HG03139 (cell line): ENCODE measurements at regions not wholly inside any gene's neighbourhood (a gene's known extent, or its start where the extent isn't known, plus 50 kb on each side); places are given as distances from the start of the nearest gene placed in this dataset.

Experiments
- ATAC-seq: cut with Tn5 transposase; IDR thresholded peaks from one replicate; pipeline ENCODE4 v1.9.1; 2021; ENCODE audit not compliant: unreplicated experiment

DNA sequence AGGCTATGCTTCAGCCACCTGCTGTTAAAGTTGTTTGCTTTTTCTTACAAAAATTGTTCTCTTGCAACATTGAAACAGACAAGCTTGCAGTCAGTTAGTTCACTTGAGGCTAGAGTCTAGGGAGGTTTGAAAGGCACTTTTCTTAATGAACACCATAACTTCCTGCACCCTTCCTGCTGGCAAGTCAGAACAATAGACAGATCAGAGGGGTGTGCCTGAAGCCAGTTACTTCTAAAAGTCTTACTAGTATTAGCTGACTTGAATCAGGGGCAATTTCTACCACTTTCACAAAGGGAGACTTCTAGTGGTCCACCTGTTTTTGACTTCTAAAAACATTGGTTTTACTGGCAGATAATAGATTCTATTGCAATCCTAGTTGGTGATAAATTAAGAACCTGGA, 367.4 kb upstream of the CDH20 start:
- no peak for ATAC-seq

DNA sequence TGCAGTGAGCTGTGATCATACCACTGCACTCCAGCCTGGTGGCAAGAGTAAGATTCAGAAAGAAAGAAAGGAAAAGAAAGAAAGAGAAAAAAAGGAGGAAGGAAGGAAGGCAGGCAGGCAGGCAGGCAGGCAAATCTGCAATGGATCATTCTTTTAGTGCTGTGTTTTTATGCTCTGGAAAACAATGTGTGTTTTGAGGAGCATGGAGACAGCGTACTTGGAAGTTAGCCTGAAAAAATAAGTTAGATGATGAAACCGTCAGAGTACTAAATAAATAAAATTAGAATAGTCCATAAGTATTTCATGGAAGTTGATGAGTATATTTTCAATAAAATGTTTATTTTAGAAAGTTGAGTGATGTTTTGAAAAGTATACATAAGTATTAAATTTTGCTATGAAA, 366.4 kb upstream of the CDH20 start:
- ATAC-seq: no peak

DNA sequence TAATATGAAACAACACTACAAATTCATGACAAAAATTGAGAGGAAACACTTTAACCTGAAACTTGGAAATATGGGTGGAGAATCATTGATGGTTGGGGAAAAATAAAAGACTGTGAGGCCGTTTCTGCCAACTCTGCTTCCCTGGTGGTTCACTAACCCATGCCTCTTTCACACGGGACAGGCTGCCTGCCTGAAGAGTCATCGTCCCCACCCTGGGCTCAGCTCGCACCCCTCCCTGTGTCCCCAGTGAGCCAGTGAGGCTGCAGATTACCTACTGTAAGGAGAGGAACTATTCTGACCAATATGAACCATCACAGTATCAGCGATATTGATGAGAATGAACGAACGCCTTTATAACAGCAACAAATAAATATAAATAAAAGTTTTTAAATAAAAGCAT, 357.8 kb upstream of the CDH20 start:
- no peak for ATAC-seq

DNA sequence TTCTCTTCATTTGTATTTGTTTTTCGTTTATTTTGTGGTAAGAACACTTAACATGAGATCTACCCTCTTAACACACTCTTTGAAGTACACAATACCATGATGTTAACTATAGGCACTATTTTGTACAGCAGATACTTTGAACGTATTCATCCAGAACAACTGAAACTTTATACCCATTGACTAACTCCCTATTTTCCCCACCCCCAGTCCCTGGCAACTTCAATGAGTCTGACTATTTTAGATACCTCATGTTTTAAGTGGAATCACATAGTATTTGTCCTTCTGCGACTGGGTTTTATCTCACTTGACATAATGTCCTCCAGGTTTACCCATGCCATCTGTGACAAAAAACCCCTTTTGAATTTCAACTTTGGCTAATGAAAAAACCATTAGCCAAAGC, 356.3 kb upstream of the CDH20 start:
- ATAC-seq: no peak

DNA sequence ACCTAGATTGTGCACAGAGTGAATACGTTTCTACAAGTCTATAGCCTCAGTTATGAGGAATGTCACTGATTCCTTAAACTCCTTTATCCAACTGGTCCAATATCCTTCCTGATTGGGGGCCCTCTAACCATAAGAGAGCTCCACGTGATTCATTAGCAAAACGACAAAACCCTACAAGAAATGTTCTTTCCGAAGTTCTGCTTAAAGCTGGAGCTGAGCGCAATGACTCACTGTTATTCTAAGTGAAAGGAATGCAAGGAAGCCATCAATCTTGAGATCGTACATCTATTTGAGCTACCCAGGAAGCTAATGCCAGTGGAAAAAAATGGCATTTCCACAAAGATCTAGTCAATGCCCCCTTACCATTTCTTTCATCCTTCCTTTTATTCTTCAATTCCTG, 354.9 kb upstream of the CDH20 start:
- ATAC-seq: no peak

DNA sequence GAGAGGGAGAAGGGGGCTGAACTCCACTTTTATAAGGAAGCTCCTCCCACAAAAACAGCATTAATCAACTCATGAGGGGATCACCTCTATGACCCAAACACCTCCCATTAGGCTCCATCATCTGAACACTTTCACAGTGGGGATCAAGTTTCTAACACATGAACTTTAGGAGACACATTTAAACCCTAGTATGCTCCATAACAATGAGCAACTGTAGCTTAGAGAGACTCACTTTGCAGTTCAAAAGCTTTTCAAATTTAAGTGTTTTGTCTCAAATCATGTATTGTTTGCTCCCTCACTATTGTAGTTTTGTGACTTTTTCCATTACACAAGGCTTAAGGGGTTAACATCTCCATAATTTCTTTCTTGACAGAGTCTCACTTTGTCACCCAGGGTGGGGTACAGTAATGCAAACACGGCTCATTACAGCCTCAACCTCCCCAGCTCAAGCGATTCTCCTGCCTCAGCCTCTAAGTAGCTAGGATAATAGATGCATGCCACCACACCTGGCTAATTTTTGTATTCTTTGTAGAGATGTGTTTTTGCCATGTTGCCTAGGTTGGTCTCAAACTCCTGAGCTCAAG, 352.7 kb upstream of the CDH20 start:
- ATAC-seq: no peak

DNA sequence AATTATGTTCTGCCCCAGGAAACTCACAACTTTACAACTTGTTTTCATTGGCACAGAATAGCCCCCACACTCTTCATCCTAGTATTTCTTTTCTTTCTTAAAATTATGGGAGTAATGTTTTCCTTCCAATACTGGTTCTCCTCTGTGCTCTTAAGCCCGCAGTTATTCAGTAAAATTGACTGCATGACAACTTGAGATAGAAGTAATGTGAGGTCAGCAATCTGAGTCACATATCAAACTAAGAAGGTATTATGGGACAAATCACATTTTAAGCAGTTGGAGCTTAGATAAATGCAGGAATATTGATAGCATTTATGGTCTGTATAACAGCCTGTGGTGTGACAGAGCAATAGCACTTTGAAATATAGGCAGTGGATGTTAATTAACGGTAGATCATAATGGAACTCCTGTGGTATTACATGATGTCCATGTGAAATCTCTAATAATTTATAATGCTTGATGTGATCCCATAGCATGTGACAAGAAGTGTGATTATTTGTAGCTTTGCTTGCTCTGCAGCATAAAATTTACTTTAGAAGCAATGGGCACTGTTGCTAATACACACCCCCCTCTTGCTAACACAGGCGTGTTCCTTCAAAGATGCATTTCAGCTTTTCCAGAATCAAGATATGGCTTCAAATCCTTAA, 351.4 kb upstream of the CDH20 start:
- no peak for ATAC-seq

DNA sequence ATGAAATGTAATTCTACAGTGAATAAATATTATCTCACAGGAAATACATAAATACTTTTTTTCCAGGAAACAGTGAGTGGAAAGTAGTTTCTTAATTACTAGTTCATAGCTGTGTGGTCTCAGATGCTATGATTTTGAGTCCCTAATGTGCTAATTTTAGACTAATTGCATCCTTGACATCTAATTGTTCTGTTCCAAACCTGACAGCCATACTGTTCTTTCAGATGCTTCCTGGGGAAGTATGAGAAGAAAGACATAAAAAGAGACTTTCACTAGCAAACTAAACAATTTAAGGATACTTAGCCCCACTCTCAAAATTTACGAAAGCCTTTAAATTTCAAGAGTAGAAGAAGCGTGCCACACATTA, 350.9 kb upstream of the CDH20 start:
- ATAC-seq: no peak

DNA sequence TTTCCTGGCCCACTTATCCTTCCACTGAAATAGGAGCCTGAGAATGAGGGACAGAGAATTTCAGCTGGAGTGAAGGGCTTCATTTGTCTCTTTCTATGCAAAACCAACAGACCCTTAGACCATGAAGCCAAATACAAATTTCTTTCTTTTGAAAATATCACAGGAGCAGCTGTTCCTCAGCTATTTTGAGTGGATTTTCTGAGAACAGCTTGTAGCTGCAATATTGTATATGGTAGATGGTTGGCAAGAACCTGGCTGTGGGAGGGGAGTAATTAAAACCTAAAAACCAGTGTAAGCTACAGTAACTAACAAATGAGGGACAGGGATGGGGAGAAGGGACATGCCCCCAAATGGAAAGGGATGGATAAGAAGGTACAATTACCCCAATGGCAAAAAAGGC, 350.3 kb upstream of the CDH20 start:
- ATAC-seq: no peak

DNA sequence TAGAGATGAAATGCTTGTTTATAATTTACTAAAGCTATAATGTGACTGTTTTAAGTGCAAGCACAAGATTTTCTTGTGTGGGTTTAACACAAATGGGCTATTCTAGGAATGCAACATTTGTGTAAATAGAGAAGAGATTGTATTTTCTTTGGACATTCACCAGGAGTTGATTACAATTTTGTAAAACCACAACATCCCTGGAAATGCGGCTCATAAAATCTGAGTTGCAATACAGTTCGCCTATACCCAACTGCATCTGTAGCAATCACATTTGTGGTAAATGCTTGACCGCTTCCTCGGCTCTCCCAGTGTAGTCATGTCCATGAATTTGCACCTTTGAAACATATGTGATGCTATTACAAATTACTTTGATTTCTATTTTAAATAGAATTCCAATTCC, 348.7 kb upstream of the CDH20 start:
- no peak for ATAC-seq

DNA sequence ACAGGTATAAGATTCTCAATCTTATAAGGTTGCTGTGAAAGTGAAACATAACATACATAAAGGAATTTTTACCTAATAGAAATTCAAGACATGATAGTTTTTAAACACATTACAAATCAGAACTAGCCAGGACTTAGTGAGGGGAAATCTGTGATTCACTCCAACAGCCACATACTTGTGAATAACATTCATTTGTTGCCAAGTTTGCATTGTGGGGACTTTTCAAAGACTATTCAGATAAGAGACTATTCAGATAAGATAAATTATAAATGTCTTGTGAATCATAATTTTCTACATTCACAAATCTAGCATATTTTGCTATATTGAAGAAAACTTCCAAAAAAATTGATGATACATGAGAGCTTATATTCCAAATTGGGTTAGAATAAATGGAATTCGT, 345.3 kb upstream of the CDH20 start:
- ATAC-seq: no peak

DNA sequence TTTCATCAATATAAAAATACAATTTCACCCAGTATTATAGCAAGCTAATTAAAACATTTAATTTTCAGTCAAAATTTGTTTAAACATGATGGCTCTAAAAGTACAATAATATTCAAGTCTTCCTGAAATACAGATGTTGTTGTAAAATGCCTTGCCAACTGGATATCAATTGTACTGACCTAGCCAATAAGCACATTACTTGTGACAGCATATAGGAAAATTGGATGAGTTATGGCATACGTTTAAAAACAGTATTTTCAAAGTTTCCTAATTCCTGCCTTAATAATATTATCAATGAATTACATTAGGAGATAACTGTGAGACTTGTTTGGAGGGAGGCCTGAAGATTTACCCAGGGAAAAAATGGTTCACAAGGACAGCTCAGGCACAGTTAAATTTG, 336.9 kb upstream of the CDH20 start:
- no peak for ATAC-seq

DNA sequence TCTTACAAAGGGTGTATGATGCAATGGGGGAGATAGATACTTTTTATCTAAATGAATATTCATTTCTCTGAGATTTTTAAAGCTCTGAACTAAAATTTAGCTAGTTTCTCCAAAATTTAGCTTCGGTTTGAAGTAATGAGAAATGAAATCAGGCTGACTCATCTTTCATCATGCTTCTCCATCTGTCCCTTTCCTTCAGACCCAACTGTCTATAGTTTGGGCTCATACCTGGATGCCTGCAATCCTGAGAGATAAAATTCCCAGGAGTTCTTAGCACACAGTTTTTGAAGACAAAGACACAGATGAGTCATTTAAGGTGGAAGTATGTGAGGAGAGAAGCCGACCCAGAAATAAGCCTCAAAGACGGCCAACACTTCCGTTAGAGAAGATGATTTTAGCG, 336.4 kb upstream of the CDH20 start:
- ATAC-seq: no peak

DNA sequence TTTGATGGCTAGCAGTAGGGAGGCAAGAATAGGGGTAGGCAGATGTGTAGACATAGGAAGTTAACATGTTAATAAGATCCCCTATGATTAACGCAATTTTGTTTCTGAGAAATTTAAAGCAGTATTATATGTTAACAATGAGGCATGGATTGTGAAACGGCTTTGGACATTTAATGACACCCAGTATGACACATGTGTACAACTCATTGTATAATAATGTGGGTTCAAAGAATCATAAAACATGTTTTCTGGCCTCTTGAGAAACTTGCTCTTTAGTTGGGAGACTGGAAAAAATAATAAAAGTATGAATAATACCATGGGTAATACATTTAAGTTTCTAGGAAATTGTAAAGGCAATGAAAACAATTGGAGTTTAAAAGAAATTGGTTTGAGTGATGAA, 332.1 kb upstream of the CDH20 start:
- no peak for ATAC-seq

DNA sequence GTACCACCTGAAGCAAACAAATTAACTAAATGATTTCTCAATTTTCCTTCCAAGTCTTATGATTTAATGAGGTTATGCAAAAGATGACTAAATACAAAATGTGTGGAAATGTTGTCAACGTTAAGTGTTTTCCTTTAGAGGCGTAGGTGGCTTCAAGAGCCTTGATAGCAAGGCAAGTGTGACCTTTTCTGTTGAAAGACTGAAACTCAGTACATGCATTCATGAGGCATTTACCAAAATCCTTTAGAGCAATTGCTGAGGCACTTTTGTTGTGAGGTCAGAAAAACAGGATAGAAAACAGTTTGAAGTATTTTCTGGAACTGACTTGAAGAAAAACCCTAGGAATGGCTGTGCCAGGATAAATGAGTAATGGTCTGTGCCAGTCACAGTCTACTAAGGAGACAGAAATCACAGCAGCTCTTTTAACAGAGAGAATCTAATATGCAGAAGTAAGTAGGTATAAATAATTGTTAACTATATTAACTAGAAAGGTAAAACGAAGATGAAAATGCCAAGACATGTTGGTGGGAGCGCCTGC, 326.5 kb upstream of the CDH20 start:
- ATAC-seq: no peak

DNA sequence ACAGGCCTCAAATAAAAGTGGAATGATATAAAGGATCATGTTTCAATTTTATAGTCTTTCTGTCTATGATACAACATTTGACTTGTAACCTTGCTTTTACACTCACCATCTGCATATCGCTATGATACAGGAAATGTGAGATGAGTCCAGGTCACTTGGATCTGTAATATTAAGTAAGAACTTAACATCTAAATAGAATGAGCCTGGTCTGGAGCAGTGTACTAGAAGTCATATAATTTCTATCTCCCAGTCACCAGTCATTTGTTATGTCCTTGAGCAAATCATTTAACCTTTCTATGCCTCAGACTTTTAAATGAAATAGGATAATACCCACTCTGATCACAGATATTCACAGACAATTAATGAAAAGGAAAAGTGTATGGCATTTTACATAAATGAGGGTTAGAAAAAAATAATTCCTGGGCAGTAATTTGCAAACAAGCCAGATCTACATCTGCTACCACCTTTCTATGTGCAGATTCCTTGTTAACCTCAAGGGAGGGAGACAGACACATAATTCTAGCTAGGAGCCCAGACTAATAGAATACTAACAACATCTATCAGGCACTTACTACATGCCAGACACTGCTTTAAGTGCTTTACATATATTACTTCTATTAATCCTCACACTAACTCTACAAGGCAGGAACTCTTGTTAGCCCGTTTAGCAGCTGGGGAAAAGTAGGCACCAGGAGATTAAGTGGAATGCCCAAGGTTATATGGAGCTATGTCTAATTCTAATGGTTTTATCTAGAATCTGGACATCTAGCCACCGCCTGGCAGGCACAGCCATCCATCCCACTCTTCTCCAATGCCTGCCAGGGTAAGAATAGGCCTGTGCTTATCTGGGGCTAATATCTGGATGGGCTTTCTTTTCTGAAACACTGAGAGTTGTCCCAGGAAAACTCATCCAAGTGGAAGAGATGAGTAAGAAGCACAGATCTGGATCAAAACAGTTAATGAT, 313.6 kb upstream of the CDH20 start:
- ATAC-seq: no peak

DNA sequence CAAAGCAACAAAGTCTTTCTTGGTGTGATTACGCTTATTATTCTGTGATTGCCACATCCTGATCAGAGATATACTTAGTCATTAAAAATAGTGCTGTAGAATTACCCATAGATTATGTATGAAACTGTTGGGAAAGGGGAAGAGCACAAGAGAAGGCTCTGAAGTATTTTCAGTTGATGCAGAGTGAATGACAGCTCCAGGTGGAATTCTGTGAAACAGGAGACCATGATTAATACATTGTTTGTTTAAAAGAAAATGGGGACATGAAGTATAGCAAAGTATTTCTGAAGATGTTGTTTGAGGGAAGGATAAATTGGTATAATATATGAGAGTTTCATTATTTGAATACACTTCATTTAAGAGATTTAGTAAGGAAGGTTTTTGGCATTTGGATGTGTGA, 307.6 kb upstream of the CDH20 start:
- ATAC-seq: no peak

DNA sequence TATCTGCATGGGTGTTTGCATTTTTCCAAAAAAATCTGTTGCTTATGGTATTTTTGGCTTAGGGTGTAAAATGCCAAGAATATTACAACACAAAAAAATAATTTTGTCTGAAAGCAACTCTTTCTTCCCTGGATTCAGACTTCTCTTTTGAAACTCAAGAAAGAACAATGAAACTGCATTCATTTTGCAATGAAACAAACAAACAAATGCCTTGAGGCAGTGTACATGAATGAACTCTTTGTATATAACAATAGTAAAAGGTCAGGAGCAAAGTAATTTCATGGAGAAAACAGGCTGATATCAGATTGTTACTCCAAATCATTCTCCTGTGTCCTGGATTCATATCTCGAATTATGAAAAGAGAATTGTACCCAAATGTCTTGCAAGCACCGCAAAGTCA, 301.6 kb upstream of the CDH20 start:
- ATAC-seq: no peak

DNA sequence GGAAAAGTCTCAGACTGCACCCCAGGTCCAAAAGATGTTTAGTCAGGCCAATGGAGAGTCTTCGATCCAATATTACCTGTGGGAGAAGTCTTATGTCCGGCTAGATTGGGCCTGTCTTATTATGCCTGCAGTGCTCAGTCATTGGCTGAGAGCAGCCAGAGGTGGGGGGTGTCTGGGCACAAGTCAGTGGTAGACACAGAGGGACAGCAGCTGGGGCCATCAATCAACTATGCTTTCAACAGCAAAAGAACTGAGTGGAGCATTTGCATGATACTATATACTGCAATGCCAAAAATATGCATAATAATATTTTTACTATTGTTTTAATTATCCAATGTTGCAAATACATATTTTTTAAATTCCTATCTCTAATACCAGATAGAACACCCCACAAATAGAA, 298.6 kb upstream of the CDH20 start:
- no peak for ATAC-seq

DNA sequence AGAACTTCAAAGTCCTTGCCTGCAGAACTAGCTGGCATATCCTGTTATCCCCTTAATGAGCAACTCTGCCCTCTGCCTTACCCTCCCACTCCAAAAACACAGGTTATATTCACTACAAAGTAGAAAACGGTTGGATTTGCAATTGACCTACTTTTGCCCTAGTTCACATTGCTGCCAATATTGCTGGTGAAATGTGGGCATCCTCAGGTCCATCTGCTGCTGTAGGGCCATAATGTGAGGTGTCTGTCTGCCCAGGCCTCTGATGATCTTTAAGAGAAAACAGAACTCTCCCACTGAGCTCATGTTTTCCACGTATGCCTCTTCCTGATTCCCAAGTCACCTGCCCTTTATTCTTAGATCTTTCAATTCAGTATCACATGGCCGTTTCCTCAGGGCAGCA, 294.0 kb upstream of the CDH20 start:
- ATAC-seq: no peak

DNA sequence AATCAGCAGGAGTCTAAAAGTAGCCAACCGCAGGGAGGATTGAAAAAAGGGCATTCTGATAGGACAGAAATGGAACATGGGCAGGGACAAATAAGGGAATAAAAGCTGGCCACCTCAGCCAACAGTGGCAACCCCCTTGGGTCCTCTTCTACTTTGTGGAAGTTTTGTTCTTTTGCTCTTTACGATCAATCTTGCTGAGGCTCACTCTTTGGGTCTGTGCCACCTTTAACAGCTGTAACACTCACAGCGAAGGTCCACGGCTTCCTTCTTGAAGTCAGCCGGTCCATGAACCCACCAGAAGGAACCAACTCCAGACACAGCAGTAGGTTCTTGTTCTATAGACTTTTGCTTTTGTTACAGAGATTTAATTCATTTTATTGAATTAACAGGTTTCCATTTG, 285.4 kb upstream of the CDH20 start:
- ATAC-seq: no peak

DNA sequence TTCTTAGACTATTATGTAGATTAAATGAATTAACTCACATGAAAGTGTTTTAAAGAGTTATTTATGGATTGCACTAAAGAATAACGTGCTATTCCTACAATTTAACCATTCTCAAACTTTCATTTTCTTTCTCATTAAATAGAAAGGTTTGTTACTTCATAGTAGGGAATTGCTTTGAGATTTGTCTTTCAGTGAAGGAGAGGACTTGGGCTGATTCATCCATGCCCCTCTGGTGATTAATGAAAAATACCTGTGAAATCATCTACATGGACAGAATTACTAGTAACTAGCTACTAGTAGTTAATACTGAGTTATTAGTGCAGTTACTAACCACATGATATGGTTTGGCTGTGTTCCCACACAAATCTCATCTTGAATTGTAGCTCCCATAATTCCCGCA, 275.8 kb upstream of the CDH20 start:
- no peak for ATAC-seq
